B cell (primary cell): ENCODE measurements at regions not wholly inside any gene's neighbourhood (a gene's known extent, or its start where the extent isn't known, plus 50 kb on each side); places are given as distances from the start of the nearest gene placed in this dataset.

Experiments used
- ATAC-seq: fragments of 200-7000 bp; cut with Tn5 transposase; one replicate; pipeline ENCODE4 v1.10.0; 2021; ENCODE audit warnings: low read depth, mild to moderate bottlenecking, moderate number of reproducible peaks, moderate library complexity
- CTCF ChIA-PET: fragments of 350-600 bp; sonication (Branson Sonifier 250); formaldehyde crosslinking; loops from one replicate; lab custom pipeline; 2021; ENCODE audit warnings: antibody characterized with exemption, inconsistent platforms; lab: Charles Lee
- POLR2A ChIA-PET: fragments of 350-600 bp; sonication (Branson Sonifier 250); formaldehyde crosslinking; loops from one replicate; lab custom pipeline; 2021; ENCODE audit warnings: antibody characterized with exemption; lab: Charles Lee
- DNase-seq: peaks from one replicate; pipeline ENCODE4 v3.0.0; 2013
- H2AFZ ChIP-seq: 2 replicates; pipeline ENCODE4 v1.6.1; 2012; ENCODE audit warnings: mild to moderate bottlenecking, low read depth, low read length; ENCODE audit not compliant: insufficient read depth, poor library complexity, severe bottlenecking
- H3K27ac ChIP-seq, 2 donors: 1 replicate in 1 of 2; 2 replicates in 1 of 2; pipeline ENCODE4 v1.5.1; 2012 to 2013; ENCODE audit warnings: low read length in 2 of 2, mild to moderate bottlenecking in 2 of 2, moderate library complexity in 1 of 2
- H3K27me3 ChIP-seq, 4 experiments: fragments of 200-600 bp in 1 of 4; sonication (generic) in 1 of 4; replicated peaks in 1 of 4; 1 replicate in 2 of 4; 2 replicates in 2 of 4; pipeline versions ENCODE4 v1.6.1 to v1.7.0; 2013 to 2016; ENCODE audit warnings: low read length in 3 of 4, mild to moderate bottlenecking in 2 of 4, mixed read lengths in 1 of 4, moderate library complexity in 1 of 4; ENCODE audit not compliant: insufficient read depth in 4 of 4, control insufficient read depth in 3 of 4; ENCODE audit errors: control extremely low read depth in 1 of 4
- H3K36me3 ChIP-seq, 2 experiments: replicated peaks in 1 of 2; 1 replicate in 1 of 2; 2 replicates in 1 of 2; pipeline versions ENCODE4 v1.6.1 to v1.7.1; 2013; ENCODE audit warnings: low read length in 1 of 2; ENCODE audit not compliant: insufficient read depth in 2 of 2, control insufficient read depth in 1 of 2; ENCODE audit errors: control extremely low read depth in 1 of 2, extremely low read depth in 1 of 2
- H3K4me1 ChIP-seq, 2 donors: fragments of 200-600 bp in 1 of 2; sonication (generic) in 1 of 2; 1 replicate in 1 of 2; 2 replicates in 1 of 2; pipeline versions ENCODE4 v1.5.1 to v1.6.1; 2013 to 2017; ENCODE audit warnings: low read length in 2 of 2; ENCODE audit not compliant: control insufficient read depth in 2 of 2, insufficient read depth in 2 of 2
- H3K4me2 ChIP-seq: replicated peaks from 2 replicates; pipeline ENCODE3; 2012; ENCODE audit warnings: mild to moderate bottlenecking, low read depth, low read length; ENCODE audit not compliant: poor library complexity, severe bottlenecking
- H3K4me3 ChIP-seq, 5 experiments: fragments of 200-600 bp in 1 of 5; sonication (generic) in 1 of 5; 1 replicate in 3 of 5; 2 replicates in 2 of 5; pipeline versions ENCODE4 v1.5.1 to v1.7.0; 2011 to 2016; ENCODE audit warnings: low read length in 4 of 5, mild to moderate bottlenecking in 4 of 5, low read depth in 2 of 5, control low read depth in 1 of 5, moderate library complexity in 1 of 5; ENCODE audit not compliant: insufficient read depth in 1 of 5; ENCODE audit errors: control extremely low read depth in 1 of 5, extremely low read depth in 1 of 5
- H3K79me2 ChIP-seq: fragments of 200-600 bp; sonication (generic); one replicate; pipeline ENCODE4 v1.6.0; 2016; ENCODE audit warnings: low read length; ENCODE audit not compliant: control insufficient read depth, insufficient read depth
- H3K9ac ChIP-seq: fragments of 200-600 bp; sonication (generic); 2 replicates; pipeline ENCODE4 v1.6.1; 2017; ENCODE audit warnings: mild to moderate bottlenecking, low read length, moderate library complexity
- H3K9me3 ChIP-seq, 3 donors: one replicate each; pipeline versions ENCODE4 v1.6.1 to v1.7.1; 2013; ENCODE audit warnings: low read length in 2 of 3; ENCODE audit not compliant: control insufficient read depth in 2 of 3, insufficient read depth in 1 of 3; ENCODE audit errors: control extremely low read depth in 1 of 3
- H4K20me1 ChIP-seq: 2 replicates; pipeline ENCODE4 v1.6.0; 2012; ENCODE audit warnings: mild to moderate bottlenecking, low read length; ENCODE audit not compliant: insufficient read depth, control insufficient read depth, poor library complexity, severe bottlenecking
- H3K27ac Mint-ChIP-seq: one replicate; pipeline ENCODE4 v1.8.0; 2021; ENCODE audit warnings: mixed read lengths
- H3K27me3 Mint-ChIP-seq: one replicate; pipeline ENCODE4 v1.8.0; 2021; ENCODE audit warnings: mixed read lengths
- H3K4me1 Mint-ChIP-seq: one replicate; pipeline ENCODE4 v1.8.0; 2021; ENCODE audit warnings: mixed read lengths
- H3K4me3 Mint-ChIP-seq: one replicate; pipeline ENCODE4 v1.8.0; 2021; ENCODE audit warnings: mixed read lengths
- H3K9me3 Mint-ChIP-seq: one replicate; pipeline ENCODE4 v1.8.0; 2022; ENCODE audit warnings: mixed read lengths; ENCODE audit not compliant: insufficient read depth
- EZH2 ChIP-seq: IDR thresholded peaks from 2 replicates; pipeline ENCODE4 v1.6.1; 2012; ENCODE audit warnings: borderline replicate concordance, low read depth, mild to moderate bottlenecking, moderate library complexity, low read length; ENCODE audit not compliant: insufficient read depth, poor library complexity, severe bottlenecking
- WGBS: methylation state at CpG from one replicate; pipeline ENCODE4 v1.1.5; 2013; ENCODE audit warnings: missing lambda C conversion rate; ENCODE audit not compliant: insufficient coverage; 5-methylcytosine and 5-hydroxymethylcytosine counted together
- intact Hi-C: fragments of 100-400 bp; cut with micrococcal nuclease; formaldehyde crosslinking; loops from one replicate; pipeline ENCODE4 v1.10.0; 2022
- TF ChIP-seq, protein P1 (sequence below): fragments of 200-600 bp; IDR thresholded peaks from one replicate; pipeline ENCODE4 v1.8.0; 2022; ENCODE audit warnings: antibody characterized with exemption, mild to moderate bottlenecking

- POLR2A ChIA-PET, result no interaction called here
- Mint-ChIP-seq H3K27me3 (no peaks in the 10 kb centered on the region), H3K27ac (no peak overlapping the region), H3K4me3 (no peak overlapping the region), H3K9me3 (no peaks in the 10 kb centered on the region), H3K4me1 (no peaks in the 10 kb centered on the region)
- Histone ChIP-seq H3K79me2 (no peaks in the 10 kb centered on the region), H3K4me1 (no peaks in the 10 kb centered on the region), H3K4me3 (no peak overlapping the region), H3K9ac (no peak overlapping the region), H3K4me2 (no peak overlapping the region), H4K20me1 (no peaks in the 10 kb centered on the region), H3K27ac (no peak overlapping the region), H3K9me3 (peaks cover 0 to 9% (median 0%) of the 10 kb centered on the region in 3 donors), H3K27me3 (no peaks in the 10 kb centered on the region), H2AFZ (no peak overlapping the region), H3K36me3 (no peaks in the 10 kb centered on the region)
- intact Hi-C loops, result no loop called here
- no peak for TF ChIP-seq EZH2
- TF ChIP-seq, protein P1, sequence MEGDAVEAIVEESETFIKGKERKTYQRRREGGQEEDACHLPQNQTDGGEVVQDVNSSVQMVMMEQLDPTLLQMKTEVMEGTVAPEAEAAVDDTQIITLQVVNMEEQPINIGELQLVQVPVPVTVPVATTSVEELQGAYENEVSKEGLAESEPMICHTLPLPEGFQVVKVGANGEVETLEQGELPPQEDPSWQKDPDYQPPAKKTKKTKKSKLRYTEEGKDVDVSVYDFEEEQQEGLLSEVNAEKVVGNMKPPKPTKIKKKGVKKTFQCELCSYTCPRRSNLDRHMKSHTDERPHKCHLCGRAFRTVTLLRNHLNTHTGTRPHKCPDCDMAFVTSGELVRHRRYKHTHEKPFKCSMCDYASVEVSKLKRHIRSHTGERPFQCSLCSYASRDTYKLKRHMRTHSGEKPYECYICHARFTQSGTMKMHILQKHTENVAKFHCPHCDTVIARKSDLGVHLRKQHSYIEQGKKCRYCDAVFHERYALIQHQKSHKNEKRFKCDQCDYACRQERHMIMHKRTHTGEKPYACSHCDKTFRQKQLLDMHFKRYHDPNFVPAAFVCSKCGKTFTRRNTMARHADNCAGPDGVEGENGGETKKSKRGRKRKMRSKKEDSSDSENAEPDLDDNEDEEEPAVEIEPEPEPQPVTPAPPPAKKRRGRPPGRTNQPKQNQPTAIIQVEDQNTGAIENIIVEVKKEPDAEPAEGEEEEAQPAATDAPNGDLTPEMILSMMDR, result no peak
- 91% methylated on average over 6 of the region's 8 CpGs for WGBS
- CTCF ChIA-PET, result no interaction called here
- ATAC-seq (no peak), DNase-seq (no peak)
Observed at GRCh38 chr13:111480503-111480902, 160.1 kb downstream of the TEX29 start.

- peaks cover 0 to 9% (median 0%) of the 10 kb centered on the region in 3 donors for H3K9me3 ChIP-seq
- H3K36me3 ChIP-seq, result no peaks in the 10 kb centered on the region
- intact Hi-C loops, result no loop called here
- TF ChIP-seq EZH2, result no peak
- TF ChIP-seq, protein P1, result no peak
- H3K9ac ChIP-seq, result no peak overlapping the region
- Mint-ChIP-seq H3K4me1 (no peaks in the 10 kb centered on the region), H3K27me3 (no peaks in the 10 kb centered on the region), H3K27ac (no peak overlapping the region), H3K9me3 (no peaks in the 10 kb centered on the region), H3K4me3 (no peak overlapping the region)
- ChIA-PET POLR2A (no interaction called here), CTCF (interaction anchor here (0.7 kb wide), 1 partner anchor 1081 kb away, joined by 4 read pairs; no protein-coding TSS in a partner anchor)
- no peak overlapping the region for H3K27ac ChIP-seq
- ATAC-seq, result no peak
- H3K4me3 ChIP-seq, result no peak overlapping the region
- H4K20me1 ChIP-seq, result no peaks in the 10 kb centered on the region
- no peak overlapping the region for H2AFZ ChIP-seq
- no peaks in the 10 kb centered on the region for H3K79me2 ChIP-seq
- no peaks in the 10 kb centered on the region for H3K27me3 ChIP-seq
- DNase-seq, result no peak
- H3K4me2 ChIP-seq, result no peak overlapping the region
- 72% methylated on average over 11 of the region's 11 CpGs for WGBS
- no peaks in the 10 kb centered on the region for H3K4me1 ChIP-seq
Observed at GRCh38 chr13:111480976-111481375, 160.5 kb downstream of the TEX29 start.
